AG04449 (cell line): ENCODE measurements at regions not wholly inside any gene's neighbourhood (a gene's known extent, or its start where the extent isn't known, plus 50 kb on each side); places are given as distances from the start of the nearest gene placed in this dataset.

Experiments used
- CTCF ChIA-PET: fragments of 350-600 bp; formaldehyde crosslinking; extraction: SDS; loops from one replicate; lab custom pipeline; 2021; ENCODE audit warnings: antibody characterized with exemption; lab: Yijun Ruan, JAX
- POLR2A ChIA-PET: fragments of 400-600, 350-600 bp; formaldehyde crosslinking; extraction: SDS; loops from one replicate; lab custom pipeline; 2020; ENCODE audit warnings: antibody characterized with exemption, inconsistent platforms; lab: Yijun Ruan, JAX
- DNase-seq: peaks from one replicate; pipeline ENCODE4 v3.0.0-alpha.2; 2010; ENCODE audit warnings: low read depth, low spot score
- H3K4me3 ChIP-seq: 2 replicates; pipeline ENCODE4 v1.5.1; 2011; ENCODE audit warnings: low read depth, mild to moderate bottlenecking, control low read depth, low read length
- CTCF ChIP-seq: IDR thresholded peaks from one replicate; pipeline ENCODE4 v1.5.1; 2011; ENCODE audit warnings: mild to moderate bottlenecking, moderate library complexity, low read length, control low read depth, inconsistent platforms; ENCODE audit not compliant: insufficient read depth; ENCODE audit errors: missing control alignments

GRCh38 chr9:129331772-129332500 is 153.9 kb upstream of the IER5L start:
- DNase-seq, result no peak
- CTCF ChIA-PET, result interaction anchor here (1.4 to 2.4 kb wide), 4 partner anchors 11 to 288 kb away, joined by 3 to 7 read pairs (median 5); no protein-coding TSS in a partner anchor
- POLR2A ChIA-PET, result interaction anchor here (0.7 to 4.0 kb wide), 3 partner anchors 154 to 165 kb away, joined by 4 to 39 read pairs (median 5); partner anchors contain the start of gene IER5L
- no peak for TF ChIP-seq CTCF
- H3K4me3 ChIP-seq, result no peak overlapping the region; the same call in 1 of the 2 replicates

- POLR2A ChIA-PET, result interaction anchor here (1.8 to 4.0 kb wide), 2 partner anchors 154 to 164 kb away, joined by 5 to 39 read pairs; partner anchors contain the start of gene IER5L
These were observed 153.4 kb upstream of the IER5L start for GRCh38 chr9:129331493-129331765.

GRCh38 chr9:129330711-129331492 is 152.8 kb upstream of the IER5L start:
- POLR2A ChIA-PET, result interaction anchor here (1.8 kb wide), 1 partner anchor 164 kb away, joined by 5 read pairs; no protein-coding TSS in a partner anchor
- no peak for DNase-seq
- no peak overlapping the region for H3K4me3 ChIP-seq
- TF ChIP-seq CTCF, result no peak
- CTCF ChIA-PET, result interaction anchor here (1.5 to 2.4 kb wide), 3 partner anchors 10 to 289 kb away, joined by 4 to 7 read pairs (median 6); no protein-coding TSS in a partner anchor

More at GRCh38 chr9:129331493-129331765, 153.4 kb upstream of the IER5L start:
- TF ChIP-seq CTCF, result no peak
- no peak overlapping the region for H3K4me3 ChIP-seq
- no peak for DNase-seq
- CTCF ChIA-PET, result interaction anchor here (1.4 to 2.4 kb wide), 4 partner anchors 10 to 289 kb away, joined by 3 to 7 read pairs (median 5); no protein-coding TSS in a partner anchor

GRCh38 chr9:129328355-129329042 is 150.4 kb upstream of the IER5L start:
- ChIA-PET POLR2A (no interaction called here), CTCF (no interaction called here)
- no peak overlapping the region for H3K4me3 ChIP-seq
- no peak for DNase-seq
- no peak for TF ChIP-seq CTCF

- POLR2A ChIA-PET, result no interaction called here
- TF ChIP-seq CTCF, result no peak
- CTCF ChIA-PET, result interaction anchor here (1.3 kb wide), 1 partner anchor 153 kb away, joined by 4 read pairs; no protein-coding TSS in a partner anchor
- no peak overlapping the region for H3K4me3 ChIP-seq
- no peak for DNase-seq
These were observed 149.7 kb upstream of the IER5L start for GRCh38 chr9:129327552-129328328.
